ENCODE measurements at regions not wholly inside any gene's neighbourhood (a gene's known extent, or its start where the extent isn't known, plus 50 kb on each side); places are given as distances from the start of the nearest gene placed in this dataset.

DNA sequence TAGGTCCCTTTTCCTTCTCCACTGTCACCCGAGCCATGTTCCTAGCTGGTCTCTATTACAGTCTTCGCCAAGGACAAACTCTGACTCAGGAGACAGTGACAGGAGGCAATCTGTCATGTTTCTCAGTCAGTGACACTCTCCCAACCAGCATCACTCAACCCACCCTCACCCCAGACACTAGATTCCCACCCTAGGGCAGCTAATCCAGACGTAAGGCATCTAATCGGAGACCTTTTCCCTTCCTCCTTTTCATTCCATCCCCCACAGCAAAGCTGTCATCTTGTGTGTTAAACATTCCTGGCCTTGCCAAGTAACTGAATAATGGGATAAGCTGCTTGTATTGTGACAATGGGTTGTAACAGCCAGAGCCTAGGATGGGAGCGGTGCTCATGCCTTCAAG lies 95.2 kb downstream of the SNX18 start:
- DNase-seq (ENCODE audit: low spot score) = no peak

GRCh38 chr5:54611290-54611951 lies 93.9 kb downstream of the SNX18 start:
- DNase-seq (ENCODE audit: low spot score) = no peak

GRCh38 chr5:54610197-54610944 lies 92.8 kb downstream of the SNX18 start:
- DNase-seq (ENCODE audit: low spot score) = no peak

GRCh38 chr5:54608423-54609085 lies 91.0 kb downstream of the SNX18 start:
- no peak for DNase-seq (ENCODE audit: low spot score)

DNA sequence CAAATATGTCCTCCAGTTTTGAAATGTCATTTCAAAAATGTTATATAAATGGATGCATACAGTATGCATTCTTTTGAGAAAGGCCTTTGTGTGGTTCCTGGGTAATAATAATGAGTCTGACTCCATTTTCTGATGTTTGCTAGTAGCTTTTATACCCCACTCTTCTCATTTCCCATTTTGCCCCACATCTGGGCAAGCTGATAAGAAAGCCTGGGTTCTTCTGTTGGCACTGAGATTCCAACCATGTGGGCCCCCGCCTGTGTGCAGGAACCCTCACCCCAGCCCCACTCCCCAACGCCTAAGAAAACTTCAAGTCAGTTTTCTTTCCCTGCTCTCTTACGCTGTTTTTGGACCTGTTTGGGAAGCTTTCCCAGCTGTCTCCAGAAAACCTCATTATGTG lies 89.4 kb downstream of the SNX18 start:
- no peak for DNase-seq (ENCODE audit: low spot score)

DNA sequence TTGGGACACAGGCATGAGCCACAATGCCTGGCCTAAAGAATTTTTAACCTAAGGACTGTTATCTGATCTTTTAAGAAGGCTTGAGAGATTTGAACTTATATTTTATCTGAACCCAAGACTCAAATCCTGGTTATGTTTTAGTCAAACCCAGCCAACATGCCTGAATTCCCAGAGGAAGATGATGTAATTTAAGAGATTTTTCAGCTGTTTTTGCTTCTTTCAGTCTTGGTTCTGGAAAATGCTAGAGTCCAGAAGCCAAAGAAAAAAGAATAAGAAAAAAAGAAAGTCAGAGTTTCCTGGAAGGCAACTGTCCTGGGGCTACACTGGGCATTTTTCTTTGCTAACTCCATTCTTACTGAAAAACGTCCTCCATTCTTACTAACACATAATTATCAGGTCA lies 85.8 kb downstream of the SNX18 start:
- no peak for DNase-seq (ENCODE audit: low spot score)

- no peak for DNase-seq (ENCODE audit: low spot score)
Observed at GRCh38 chr5:54602475-54602874, 84.9 kb downstream of the SNX18 start.

GRCh38 chr5:54601411-54602230 lies 84.1 kb downstream of the SNX18 start:
- no peak for DNase-seq (ENCODE audit: low spot score)

All from D341Med (cell line).